ENCODE measurements at regions not wholly inside any gene's neighbourhood (a gene's known extent, or its start where the extent isn't known, plus 50 kb on each side); places are given as distances from the start of the nearest gene placed in this dataset.

- no peak for DNase-seq
Observed at GRCh38 chr3:72337480-72337855, 510.8 kb downstream of the SHQ1 start.

- DNase-seq, result peak; percentile 91
Observed at GRCh38 chr3:72336821-72337479, 511.3 kb downstream of the SHQ1 start.

- DNase-seq, result no peak
Observed at GRCh38 chr3:72336114-72336651, 512.1 kb downstream of the SHQ1 start.

- DNase-seq, result no peak
Observed at GRCh38 chr3:72335458-72336095, 512.7 kb downstream of the SHQ1 start.

- no peak for DNase-seq
Observed at GRCh38 chr3:72334681-72335457, 513.4 kb downstream of the SHQ1 start.

- no peak for DNase-seq
Observed at GRCh38 chr3:72332689-72333088, 515.6 kb downstream of the SHQ1 start.

GRCh38 chr3:72332036-72332435 lies 516.2 kb downstream of the SHQ1 start:
- no peak for DNase-seq

GRCh38 chr3:72331076-72331475 lies 517.2 kb downstream of the SHQ1 start:
- DNase-seq, result no peak

- peak; percentile 63 for DNase-seq
Observed at GRCh38 chr3:72329354-72329753, 518.9 kb downstream of the SHQ1 start.

- no peak for DNase-seq
Observed at GRCh38 chr3:72328755-72329277, 519.4 kb downstream of the SHQ1 start.

- DNase-seq, result no peak
Observed at GRCh38 chr3:72327008-72327407, 521.2 kb downstream of the SHQ1 start.

GRCh38 chr3:72324253-72324811 lies 523.9 kb downstream of the SHQ1 start:
- no peak for DNase-seq

GRCh38 chr3:72323773-72324172 lies 524.5 kb downstream of the SHQ1 start:
- DNase-seq, result no peak

GRCh38 chr3:72322264-72322976 lies 525.8 kb downstream of the SHQ1 start:
- DNase-seq, result no peak

GRCh38 chr3:72320955-72321303 lies 527.3 kb downstream of the SHQ1 start:
- no peak for DNase-seq

GRCh38 chr3:72320095-72320954 lies 527.9 kb downstream of the SHQ1 start:
- DNase-seq, result no peak

- DNase-seq, result no peak
Observed at GRCh38 chr3:72319194-72320094, 528.8 kb downstream of the SHQ1 start.

GRCh38 chr3:72318504-72319193 lies 529.6 kb downstream of the SHQ1 start:
- no peak for DNase-seq

- DNase-seq, result no peak
Observed at GRCh38 chr3:72317491-72317890, 530.8 kb downstream of the SHQ1 start.
